Fibroblast of skin of right quadriceps (primary cell): ENCODE measurements at regions not wholly inside any gene's neighbourhood (a gene's known extent, or its start where the extent isn't known, plus 50 kb on each side); places are given as distances from the start of the nearest gene placed in this dataset.

Source experiments
- DNase-seq: peaks from one replicate; pipeline ENCODE4 v3.0.0-alpha.2; 2013

- DNase-seq, result no peak
These were observed 134.3 kb upstream of the ATP1B1 start for GRCh38 chr1:168972225-168972624.

GRCh38 chr1:168972887-168973286 is 133.6 kb upstream of the ATP1B1 start:
- no peak for DNase-seq

- DNase-seq, result no peak
These were observed 132.4 kb upstream of the ATP1B1 start for GRCh38 chr1:168974117-168974516.

- no peak for DNase-seq
These were observed 131.9 kb upstream of the ATP1B1 start for GRCh38 chr1:168974611-168975010.

- no peak for DNase-seq
These were observed 130.2 kb upstream of the ATP1B1 start for GRCh38 chr1:168976267-168976666.

GRCh38 chr1:168977618-168978017 is 128.9 kb upstream of the ATP1B1 start:
- DNase-seq, result no peak

GRCh38 chr1:168979276-168979675 is 127.2 kb upstream of the ATP1B1 start:
- no peak for DNase-seq

GRCh38 chr1:168980180-168980579 is 126.3 kb upstream of the ATP1B1 start:
- no peak for DNase-seq

GRCh38 chr1:168980656-168981055 is 125.8 kb upstream of the ATP1B1 start:
- DNase-seq, result no peak

GRCh38 chr1:168982778-168983177 is 123.7 kb upstream of the ATP1B1 start:
- no peak for DNase-seq

- no peak for DNase-seq
These were observed 119.2 kb upstream of the ATP1B1 start for GRCh38 chr1:168987330-168987729.

- DNase-seq, result no peak
These were observed 118.6 kb upstream of the ATP1B1 start for GRCh38 chr1:168987923-168988322.

- DNase-seq, result no peak
These were observed 116.5 kb upstream of the ATP1B1 start for GRCh38 chr1:168989985-168990384.

GRCh38 chr1:168991667-168992475 is 114.6 kb upstream of the ATP1B1 start:
- DNase-seq, result no peak

GRCh38 chr1:169001353-169001752 is 105.1 kb upstream of the ATP1B1 start:
- DNase-seq, result no peak

- peak; percentile 5 for DNase-seq
These were observed 102.5 kb upstream of the ATP1B1 start for GRCh38 chr1:169003864-169004516.

- no peak for DNase-seq
These were observed 100.7 kb upstream of the ATP1B1 start for GRCh38 chr1:169005776-169006175.

GRCh38 chr1:169009666-169010065 is 96.8 kb upstream of the ATP1B1 start:
- DNase-seq, result no peak

GRCh38 chr1:169012416-169012815 is 94.1 kb upstream of the ATP1B1 start:
- DNase-seq, result no peak

GRCh38 chr1:169013821-169014220 is 92.7 kb upstream of the ATP1B1 start:
- no peak for DNase-seq

GRCh38 chr1:169015464-169015863 is 91.0 kb upstream of the ATP1B1 start:
- no peak for DNase-seq

- DNase-seq, result no peak
These were observed 87.7 kb upstream of the ATP1B1 start for GRCh38 chr1:169018751-169019150.

GRCh38 chr1:169019419-169020058 is 87.0 kb upstream of the ATP1B1 start:
- no peak for DNase-seq

- no peak for DNase-seq
These were observed 85.8 kb upstream of the ATP1B1 start for GRCh38 chr1:169020684-169021083.
